ENCODE measurements at regions not wholly inside any gene's neighbourhood (a gene's known extent, or its start where the extent isn't known, plus 50 kb on each side); places are given as distances from the start of the nearest gene placed in this dataset.

DNA sequence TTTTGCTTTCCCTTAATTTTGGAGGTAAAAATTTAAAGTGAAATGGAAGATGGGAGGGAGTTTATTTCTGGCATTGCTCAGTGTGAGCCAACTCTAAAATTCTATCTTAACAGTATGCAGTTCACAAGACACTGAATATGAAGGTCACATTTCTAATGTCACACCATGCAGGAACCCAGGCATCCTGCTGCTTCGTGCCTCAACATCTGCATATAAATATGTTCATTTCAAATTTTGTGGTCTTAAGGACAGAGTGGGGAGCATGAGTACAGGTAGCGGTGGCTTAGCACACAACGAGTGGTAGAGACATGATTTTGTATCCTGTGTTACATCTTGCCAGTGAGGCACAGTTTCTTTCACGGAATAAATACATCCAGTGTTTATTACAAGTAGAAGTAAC is 102.4 kb downstream of the ARL4C start:
- peaks cover 0 to 7% of the 10 kb centered on the region in 2 donors for H3K4me1 ChIP-seq (ENCODE audit: control insufficient read depth in 1 of 2, insufficient read depth in 2 of 2, low read length in 2 of 2)
- H3K9me3 ChIP-seq (replicated peaks in 1 of 2; ENCODE audit: control insufficient read depth in 1 of 2, insufficient read depth in 1 of 2, low read length in 2 of 2) = no peaks in the 10 kb centered on the region
- no peak overlapping the region for H3K9ac ChIP-seq (ENCODE audit: insufficient read depth, low read length, poor library complexity, severe bottlenecking)
- WGBS (ENCODE audit: insufficient coverage) = 100% methylated on average over 1 of the region's 4 CpGs
- no peak overlapping the region for H3K4me3 ChIP-seq (replicated peaks in 1 of 3; ENCODE audit: low read depth in 2 of 3, low read length in 3 of 3)
- Mint-ChIP-seq H3K36me3 (no peaks in the 10 kb centered on the region), H3K27me3 (ENCODE audit: low read depth in 3 of 3) (peaks cover 5 to 17% (median 11%) of the 10 kb centered on the region in 3 donors), H3K4me3 (no peak overlapping the region), H3K9me3 (peaks cover 0 to 3% (median 0%) of the 10 kb centered on the region in 7 donors), H3K4me1 (peaks cover 7% of the 10 kb centered on the region), H3K27ac (no peak overlapping the region)
- no peak overlapping the region for H3K27ac ChIP-seq (ENCODE audit: low read depth in 1 of 2, low read length in 2 of 2)
- no peak for DNase-seq
- intact Hi-C loops (cut with micrococcal nuclease) = no loop called here
- no peaks in the 10 kb centered on the region for H3K79me2 ChIP-seq (ENCODE audit: insufficient read depth, low read length)
- TF ChIP-seq, protein P1, sequence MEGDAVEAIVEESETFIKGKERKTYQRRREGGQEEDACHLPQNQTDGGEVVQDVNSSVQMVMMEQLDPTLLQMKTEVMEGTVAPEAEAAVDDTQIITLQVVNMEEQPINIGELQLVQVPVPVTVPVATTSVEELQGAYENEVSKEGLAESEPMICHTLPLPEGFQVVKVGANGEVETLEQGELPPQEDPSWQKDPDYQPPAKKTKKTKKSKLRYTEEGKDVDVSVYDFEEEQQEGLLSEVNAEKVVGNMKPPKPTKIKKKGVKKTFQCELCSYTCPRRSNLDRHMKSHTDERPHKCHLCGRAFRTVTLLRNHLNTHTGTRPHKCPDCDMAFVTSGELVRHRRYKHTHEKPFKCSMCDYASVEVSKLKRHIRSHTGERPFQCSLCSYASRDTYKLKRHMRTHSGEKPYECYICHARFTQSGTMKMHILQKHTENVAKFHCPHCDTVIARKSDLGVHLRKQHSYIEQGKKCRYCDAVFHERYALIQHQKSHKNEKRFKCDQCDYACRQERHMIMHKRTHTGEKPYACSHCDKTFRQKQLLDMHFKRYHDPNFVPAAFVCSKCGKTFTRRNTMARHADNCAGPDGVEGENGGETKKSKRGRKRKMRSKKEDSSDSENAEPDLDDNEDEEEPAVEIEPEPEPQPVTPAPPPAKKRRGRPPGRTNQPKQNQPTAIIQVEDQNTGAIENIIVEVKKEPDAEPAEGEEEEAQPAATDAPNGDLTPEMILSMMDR (IDR thresholded peaks at IDR 0.05) = no peak
- H3K36me3 ChIP-seq (replicated peaks in 1 of 2; ENCODE audit: control insufficient read depth in 1 of 2, insufficient read depth in 2 of 2, low read length in 2 of 2) = no peaks in the 10 kb centered on the region
- no peaks in the 10 kb centered on the region for H3K27me3 ChIP-seq (ENCODE audit: control insufficient read depth in 2 of 2, insufficient read depth in 2 of 2, low read length in 2 of 2)
- H2AFZ ChIP-seq (ENCODE audit: insufficient read depth, low read depth, low read length, poor library complexity, severe bottlenecking) = no peak overlapping the region
- no peaks in the 10 kb centered on the region for H4K20me1 ChIP-seq (ENCODE audit: insufficient read depth, low read length)
- H3K4me2 ChIP-seq (replicated peaks; ENCODE audit: extremely low read depth, low read length, poor library complexity, severe bottlenecking) = no peak overlapping the region

DNA sequence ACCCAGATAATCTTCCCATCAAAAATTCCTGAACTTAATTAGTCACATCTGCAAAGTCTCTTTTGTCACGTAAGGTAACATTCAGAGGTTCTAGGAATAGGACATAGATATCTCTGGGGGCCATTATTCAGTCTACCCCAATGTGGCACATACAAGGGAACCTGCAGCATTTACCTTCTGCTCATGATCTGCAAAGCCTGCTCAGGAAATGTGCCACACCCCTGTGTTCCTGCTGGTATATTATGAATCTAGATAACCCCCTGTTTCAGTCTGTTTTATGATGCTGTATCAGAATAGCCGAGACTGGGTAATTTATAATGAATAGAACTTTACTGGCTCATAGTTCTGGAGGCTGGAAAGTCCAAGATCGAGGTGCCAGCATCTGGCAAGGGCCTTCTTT is 103.5 kb downstream of the ARL4C start:
- no peak overlapping the region for H3K4me3 ChIP-seq (replicated peaks in 1 of 3; ENCODE audit: low read depth in 2 of 3, low read length in 3 of 3)

More for the DNA sequence above, 103.5 kb downstream of the ARL4C start:
- Mint-ChIP-seq H3K27me3 (ENCODE audit: low read depth in 3 of 3) (peaks cover 3 to 18% (median 8%) of the 10 kb centered on the region in 3 donors), H3K4me1 (peaks cover 15% of the 10 kb centered on the region), H3K27ac (no peak overlapping the region), H3K9me3 (peaks cover 0 to 2% (median 0%) of the 10 kb centered on the region in 7 donors), H3K4me3 (no peak overlapping the region), H3K36me3 (no peaks in the 10 kb centered on the region)
- no peak for DNase-seq
- no peak overlapping the region for H3K9ac ChIP-seq (ENCODE audit: insufficient read depth, low read length, poor library complexity, severe bottlenecking)
- no peaks in the 10 kb centered on the region for H3K36me3 ChIP-seq (replicated peaks in 1 of 2; ENCODE audit: control insufficient read depth in 1 of 2, insufficient read depth in 2 of 2, low read length in 2 of 2)
- 86% methylated on average over 2 of the region's 3 CpGs for WGBS (ENCODE audit: insufficient coverage)
- no peaks in the 10 kb centered on the region for H3K9me3 ChIP-seq (replicated peaks in 1 of 2; ENCODE audit: control insufficient read depth in 1 of 2, insufficient read depth in 1 of 2, low read length in 2 of 2)
- no peaks in the 10 kb centered on the region for H4K20me1 ChIP-seq (ENCODE audit: insufficient read depth, low read length)
- H3K27ac ChIP-seq (ENCODE audit: low read depth in 1 of 2, low read length in 2 of 2) = no peak overlapping the region
- H3K79me2 ChIP-seq (ENCODE audit: insufficient read depth, low read length) = no peaks in the 10 kb centered on the region
- intact Hi-C loops (cut with micrococcal nuclease) = no loop called here
- TF ChIP-seq, protein P1 (IDR thresholded peaks at IDR 0.05) = no peak
- no peak overlapping the region for H2AFZ ChIP-seq (ENCODE audit: insufficient read depth, low read depth, low read length, poor library complexity, severe bottlenecking)
- H3K27me3 ChIP-seq (ENCODE audit: control insufficient read depth in 2 of 2, insufficient read depth in 2 of 2, low read length in 2 of 2) = no peaks in the 10 kb centered on the region
- H3K4me1 ChIP-seq (ENCODE audit: control insufficient read depth in 1 of 2, insufficient read depth in 2 of 2, low read length in 2 of 2) = peaks cover 6 to 16% of the 10 kb centered on the region in 2 donors
- no peak overlapping the region for H3K4me2 ChIP-seq (replicated peaks; ENCODE audit: extremely low read depth, low read length, poor library complexity, severe bottlenecking)
